Mammary epithelial cell (primary cell): ENCODE measurements at regions not wholly inside any gene's neighbourhood (a gene's known extent, or its start where the extent isn't known, plus 50 kb on each side); places are given as distances from the start of the nearest gene placed in this dataset.

Experiments
- EZH2 ChIP-seq: IDR thresholded peaks from 2 replicates; pipeline ENCODE4 v1.6.1; 2012; ENCODE audit warnings: low read length, inconsistent platforms, borderline replicate concordance
- TF ChIP-seq, protein P1 (sequence below), 2 donors: IDR thresholded peaks in 1 of 2; conservative IDR thresholded peaks in 1 of 2; 2 replicates each; pipeline ENCODE4 v1.5.1; 2011 to 2012; ENCODE audit warnings: inconsistent platforms in 2 of 2, low read length in 2 of 2, mild to moderate bottlenecking in 2 of 2, control low read depth in 1 of 2, low read depth in 1 of 2; ENCODE audit not compliant: insufficient read depth in 1 of 2; ENCODE audit errors: extremely low read depth in 1 of 2

DNA sequence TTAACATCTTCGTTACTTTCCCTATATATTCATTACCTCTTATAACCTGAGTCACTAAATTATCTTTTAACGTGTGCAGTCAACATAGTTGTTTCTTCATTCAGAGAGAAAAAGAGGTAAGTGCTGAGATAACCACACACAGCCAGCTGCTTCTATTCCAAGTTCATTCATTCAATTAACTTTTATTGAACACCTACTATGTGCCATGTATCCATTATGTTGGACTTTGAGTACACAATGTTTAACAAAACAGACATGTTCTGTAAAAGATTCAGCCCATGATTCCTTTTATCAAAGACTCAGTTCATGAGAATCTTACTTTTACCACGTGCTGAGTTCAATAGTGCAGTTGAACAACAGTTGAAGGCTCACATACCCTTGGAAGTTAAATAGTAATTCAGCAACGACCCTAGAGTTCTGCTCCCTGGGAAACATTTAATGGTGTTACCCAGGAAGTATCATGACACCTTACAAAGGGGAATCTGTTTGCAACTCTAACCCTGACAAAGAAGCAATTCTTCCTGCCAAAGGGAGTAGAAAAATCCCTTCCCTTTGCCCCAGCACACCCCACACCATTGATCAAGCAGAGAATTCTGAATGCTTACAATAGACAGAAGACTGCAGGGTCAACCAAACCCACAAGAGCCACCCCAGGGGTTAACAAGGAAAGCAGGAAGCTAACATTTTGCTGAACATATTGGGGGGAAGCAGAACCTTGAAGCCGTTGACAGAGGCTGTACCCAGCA lies 595.8 kb downstream of the STK39 start:
- TF ChIP-seq, protein P1, sequence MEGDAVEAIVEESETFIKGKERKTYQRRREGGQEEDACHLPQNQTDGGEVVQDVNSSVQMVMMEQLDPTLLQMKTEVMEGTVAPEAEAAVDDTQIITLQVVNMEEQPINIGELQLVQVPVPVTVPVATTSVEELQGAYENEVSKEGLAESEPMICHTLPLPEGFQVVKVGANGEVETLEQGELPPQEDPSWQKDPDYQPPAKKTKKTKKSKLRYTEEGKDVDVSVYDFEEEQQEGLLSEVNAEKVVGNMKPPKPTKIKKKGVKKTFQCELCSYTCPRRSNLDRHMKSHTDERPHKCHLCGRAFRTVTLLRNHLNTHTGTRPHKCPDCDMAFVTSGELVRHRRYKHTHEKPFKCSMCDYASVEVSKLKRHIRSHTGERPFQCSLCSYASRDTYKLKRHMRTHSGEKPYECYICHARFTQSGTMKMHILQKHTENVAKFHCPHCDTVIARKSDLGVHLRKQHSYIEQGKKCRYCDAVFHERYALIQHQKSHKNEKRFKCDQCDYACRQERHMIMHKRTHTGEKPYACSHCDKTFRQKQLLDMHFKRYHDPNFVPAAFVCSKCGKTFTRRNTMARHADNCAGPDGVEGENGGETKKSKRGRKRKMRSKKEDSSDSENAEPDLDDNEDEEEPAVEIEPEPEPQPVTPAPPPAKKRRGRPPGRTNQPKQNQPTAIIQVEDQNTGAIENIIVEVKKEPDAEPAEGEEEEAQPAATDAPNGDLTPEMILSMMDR (conservative IDR thresholded peaks at IDR 0.05 in 1 of 2, IDR thresholded peaks at IDR 0.05 in 1 of 2; ENCODE audit: extremely low read depth in 1 of 2, insufficient read depth in 1 of 2, low read depth in 1 of 2, low read length in 2 of 2) = no peak
- TF ChIP-seq EZH2 = no peak
